ENCODE measurements at regions not wholly inside any gene's neighbourhood (a gene's known extent, or its start where the extent isn't known, plus 50 kb on each side); places are given as distances from the start of the nearest gene placed in this dataset.

DNA sequence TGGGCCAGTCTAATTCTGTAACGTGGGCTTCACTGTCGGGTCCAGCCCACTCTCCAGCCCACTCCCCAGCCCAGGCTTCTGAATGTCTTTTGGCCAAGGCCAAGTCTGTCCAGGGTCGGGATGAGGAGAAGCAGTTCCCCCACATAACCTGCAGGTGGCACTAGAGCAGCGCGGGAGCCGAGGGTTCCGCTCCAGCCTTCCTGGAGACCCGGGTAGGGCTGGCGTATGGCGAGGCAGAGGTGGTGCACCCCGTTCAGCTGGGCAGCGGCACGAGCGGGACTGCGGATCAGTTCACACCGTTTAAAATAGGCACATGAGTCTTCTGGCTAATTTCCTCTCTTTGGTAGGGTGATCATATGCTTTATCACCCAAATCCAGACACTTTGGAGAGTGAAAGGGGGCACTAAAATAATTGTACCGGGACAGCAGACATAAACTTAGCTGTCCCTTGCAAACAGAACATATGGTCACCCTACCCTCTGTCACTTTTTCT, 185.9 kb downstream of the MSX2 start:
- no peak overlapping the region for H3K27ac ChIP-seq
- TF ChIP-seq POLR2A (IDR thresholded peaks at IDR 0.05): no peak
- TF ChIP-seq, protein P1, sequence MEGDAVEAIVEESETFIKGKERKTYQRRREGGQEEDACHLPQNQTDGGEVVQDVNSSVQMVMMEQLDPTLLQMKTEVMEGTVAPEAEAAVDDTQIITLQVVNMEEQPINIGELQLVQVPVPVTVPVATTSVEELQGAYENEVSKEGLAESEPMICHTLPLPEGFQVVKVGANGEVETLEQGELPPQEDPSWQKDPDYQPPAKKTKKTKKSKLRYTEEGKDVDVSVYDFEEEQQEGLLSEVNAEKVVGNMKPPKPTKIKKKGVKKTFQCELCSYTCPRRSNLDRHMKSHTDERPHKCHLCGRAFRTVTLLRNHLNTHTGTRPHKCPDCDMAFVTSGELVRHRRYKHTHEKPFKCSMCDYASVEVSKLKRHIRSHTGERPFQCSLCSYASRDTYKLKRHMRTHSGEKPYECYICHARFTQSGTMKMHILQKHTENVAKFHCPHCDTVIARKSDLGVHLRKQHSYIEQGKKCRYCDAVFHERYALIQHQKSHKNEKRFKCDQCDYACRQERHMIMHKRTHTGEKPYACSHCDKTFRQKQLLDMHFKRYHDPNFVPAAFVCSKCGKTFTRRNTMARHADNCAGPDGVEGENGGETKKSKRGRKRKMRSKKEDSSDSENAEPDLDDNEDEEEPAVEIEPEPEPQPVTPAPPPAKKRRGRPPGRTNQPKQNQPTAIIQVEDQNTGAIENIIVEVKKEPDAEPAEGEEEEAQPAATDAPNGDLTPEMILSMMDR (IDR thresholded peaks at IDR 0.05): peak; percentile 20 to 65 (median 58)
- no peaks in the 10 kb centered on the region for H3K4me1 ChIP-seq
- peak in 2 of 3 donors; percentile 57 to 59 for DNase-seq
- no peak overlapping the region for H3K4me3 ChIP-seq
- H3K36me3 ChIP-seq: no peaks in the 10 kb centered on the region
- H3K27me3 ChIP-seq: no peaks in the 10 kb centered on the region
- no peaks in the 10 kb centered on the region for H3K9me3 ChIP-seq

DNA sequence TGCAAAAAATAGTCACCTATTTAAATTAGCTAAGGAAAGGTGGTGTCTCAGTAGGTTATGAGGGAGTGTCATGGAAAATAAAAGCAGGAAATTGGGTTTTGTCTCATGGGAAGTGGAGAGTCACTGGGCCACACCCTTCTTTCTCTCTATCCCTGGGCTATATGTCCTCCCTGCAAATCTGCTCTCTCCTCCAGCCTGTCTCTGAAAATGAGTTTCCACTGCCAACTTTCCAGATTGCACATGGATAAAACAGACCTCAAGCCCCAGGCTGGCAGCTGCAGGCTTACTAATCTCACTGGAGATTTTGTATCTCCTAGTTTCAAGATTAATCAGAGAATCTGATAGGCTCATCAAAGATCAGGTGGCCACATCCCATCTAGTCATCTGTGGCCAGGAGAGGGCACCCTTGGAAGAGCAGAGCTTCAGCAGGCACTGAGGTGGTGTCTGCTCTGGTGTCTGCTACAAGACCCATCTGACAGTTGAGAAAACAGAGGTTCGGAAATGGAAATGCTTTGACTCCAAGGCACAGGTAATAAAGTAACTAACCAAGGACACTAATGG, 178.9 kb downstream of the MSX2 start:
- Histone ChIP-seq H3K9me3 (no peaks in the 10 kb centered on the region), H3K36me3 (no peaks in the 10 kb centered on the region), H3K4me3 (no peak overlapping the region), H3K27me3 (no peaks in the 10 kb centered on the region), H3K27ac (no peak overlapping the region), H3K4me1 (no peaks in the 10 kb centered on the region)
- no peak for DNase-seq
- no peak for TF ChIP-seq POLR2A (IDR thresholded peaks at IDR 0.05)
- TF ChIP-seq, protein P1 (IDR thresholded peaks at IDR 0.05): no peak

DNA sequence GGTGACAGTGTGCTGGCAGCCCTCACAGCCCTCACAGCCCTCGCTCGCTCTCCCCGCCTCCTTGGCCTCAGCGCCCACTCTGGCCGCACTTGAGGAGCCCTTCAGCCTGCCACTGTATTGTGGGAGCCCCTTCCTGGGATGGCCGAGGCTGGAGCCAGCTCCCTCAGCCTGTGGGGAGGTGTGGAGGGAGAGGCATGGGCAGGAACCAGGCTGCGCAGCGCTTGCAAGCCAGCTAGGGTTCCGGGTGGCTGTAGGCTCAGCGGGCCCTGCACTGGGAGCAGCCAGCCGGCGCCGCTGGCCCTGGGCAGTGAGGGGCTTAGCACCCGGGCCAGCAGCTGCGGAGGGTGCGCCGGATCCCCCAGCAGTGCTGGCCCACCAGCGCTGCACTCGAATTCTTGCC, 177.0 kb downstream of the MSX2 start:
- DNase-seq: no peak
- Histone ChIP-seq H3K27ac (no peak overlapping the region), H3K9me3 (no peaks in the 10 kb centered on the region), H3K27me3 (no peaks in the 10 kb centered on the region), H3K36me3 (no peaks in the 10 kb centered on the region), H3K4me3 (no peak overlapping the region), H3K4me1 (no peaks in the 10 kb centered on the region)
- TF ChIP-seq, protein P1 (IDR thresholded peaks at IDR 0.05): no peak
- TF ChIP-seq POLR2A (IDR thresholded peaks at IDR 0.05): no peak

DNA sequence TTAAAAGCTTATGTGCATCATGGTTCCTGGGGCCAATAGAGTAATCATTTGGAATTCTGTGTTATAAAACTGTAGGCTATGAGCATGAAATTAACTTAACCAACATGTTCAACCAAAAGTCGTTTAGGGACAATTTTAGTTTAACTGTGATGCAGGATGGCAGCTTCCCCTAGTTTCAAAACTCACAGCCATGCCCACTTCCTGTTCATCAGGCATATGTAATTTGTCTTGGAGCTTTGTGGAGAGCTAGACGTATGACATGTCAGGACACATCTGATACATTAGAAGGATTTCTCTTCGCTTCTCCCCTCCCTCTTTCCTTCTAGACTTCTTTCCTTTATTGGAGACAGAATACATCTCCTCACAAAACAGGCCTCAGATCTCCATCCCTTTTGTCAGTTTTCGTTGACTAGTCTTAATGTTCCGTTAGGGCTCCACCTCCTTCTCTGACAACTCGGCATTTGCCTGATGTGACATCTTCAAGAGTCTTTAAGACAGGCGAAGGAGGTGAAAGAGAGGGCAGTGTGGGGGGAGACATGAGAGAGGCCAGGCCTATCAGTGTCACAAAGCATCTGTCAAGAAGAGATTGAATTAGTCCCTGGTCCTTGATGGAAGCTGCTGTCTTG, 176.0 kb downstream of the MSX2 start:
- no peaks in the 10 kb centered on the region for H3K36me3 ChIP-seq
- H3K4me1 ChIP-seq: no peaks in the 10 kb centered on the region
- no peak overlapping the region for H3K27ac ChIP-seq
- DNase-seq: no peak
- H3K9me3 ChIP-seq: no peaks in the 10 kb centered on the region
- H3K27me3 ChIP-seq: no peaks in the 10 kb centered on the region
- TF ChIP-seq POLR2A (IDR thresholded peaks at IDR 0.05): no peak
- TF ChIP-seq, protein P1 (IDR thresholded peaks at IDR 0.05): no peak
- no peak overlapping the region for H3K4me3 ChIP-seq

DNA sequence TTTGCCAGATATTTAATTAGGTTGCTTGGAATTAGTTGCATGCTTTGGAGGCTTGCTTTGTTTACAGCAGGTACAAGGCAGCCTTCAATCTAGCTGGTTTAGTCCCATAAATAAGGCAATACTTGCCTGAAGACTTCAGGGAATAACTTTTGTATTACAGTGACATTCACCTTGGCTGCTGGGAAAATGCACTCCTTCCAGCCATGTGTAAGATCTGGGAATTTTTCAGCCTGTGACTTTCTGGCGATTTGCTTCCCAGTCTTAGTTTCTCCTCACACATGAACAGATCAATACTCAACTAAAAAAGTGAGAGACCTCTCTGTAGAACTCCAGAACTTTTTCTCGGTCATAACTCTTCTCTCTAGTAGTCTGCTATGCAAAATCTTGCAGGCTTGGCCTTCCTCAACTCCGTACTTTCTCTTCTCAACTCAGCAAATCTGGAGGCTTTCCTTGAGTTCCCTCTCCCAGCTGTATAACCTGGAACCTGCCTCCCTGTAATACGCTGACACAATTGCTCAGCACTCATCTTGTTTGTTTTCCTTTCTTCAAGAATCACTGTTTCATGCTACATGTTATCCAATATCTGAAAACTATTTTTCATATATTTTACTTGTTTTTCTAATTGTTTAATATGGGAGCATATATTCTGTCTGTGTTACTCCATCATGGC, 173.0 kb downstream of the MSX2 start:
- TF ChIP-seq, protein P1 (IDR thresholded peaks at IDR 0.05): no peak
- Histone ChIP-seq H3K4me3 (no peak overlapping the region), H3K4me1 (no peaks in the 10 kb centered on the region), H3K9me3 (no peaks in the 10 kb centered on the region), H3K27me3 (no peaks in the 10 kb centered on the region), H3K27ac (no peak overlapping the region), H3K36me3 (no peaks in the 10 kb centered on the region)
- DNase-seq: no peak

Measured in Peyer's patch (tissue), 4 donors.